Inflammatory macrophage treated with lipopolysaccharide for 1 hour (primary cell): ENCODE measurements at regions not wholly inside any gene's neighbourhood (a gene's known extent, or its start where the extent isn't known, plus 50 kb on each side); places are given as distances from the start of the nearest gene placed in this dataset.
"Not testable (repeated sequence)": the region's sequence is repeated elsewhere in the genome, so short reads cannot be mapped to it uniquely, and the experiment has no call there.

ENCODE experiments used
- DNase-seq, 2 donors: peaks; one replicate each; pipeline ENCODE4 v3.0.0-alpha.2; 2020 to 2022

GRCh38 chr13:56561327-56561726, 579.4 kb upstream of the PRR20A start:
- DNase-seq = no peak

- DNase-seq = no peak
Measured at GRCh38 chr13:56563663-56564062, 577.1 kb upstream of the PRR20A start.

- DNase-seq = no peak
Measured at GRCh38 chr13:56586976-56587375, 553.7 kb upstream of the PRR20A start.

- DNase-seq = no peak
Measured at GRCh38 chr13:56615572-56615971, 525.1 kb upstream of the PRR20A start.

GRCh38 chr13:56622840-56623239, 517.9 kb upstream of the PRR20A start:
- no peak for DNase-seq

GRCh38 chr13:56628886-56629285, 511.8 kb upstream of the PRR20A start:
- not testable (repeated sequence) for DNase-seq

GRCh38 chr13:56631060-56631459, 509.7 kb upstream of the PRR20A start:
- DNase-seq = not testable (repeated sequence)

GRCh38 chr13:56653043-56653442, 487.7 kb upstream of the PRR20A start:
- DNase-seq = no peak

GRCh38 chr13:56659041-56659471, 481.7 kb upstream of the PRR20A start:
- DNase-seq = no peak

- DNase-seq = no peak
Measured at GRCh38 chr13:56670563-56670962, 470.2 kb upstream of the PRR20A start.

GRCh38 chr13:56681404-56681803, 459.3 kb upstream of the PRR20A start:
- no peak for DNase-seq

- DNase-seq = no peak
Measured at GRCh38 chr13:56687131-56687530, 453.6 kb upstream of the PRR20A start.

GRCh38 chr13:56697011-56697410, 443.7 kb upstream of the PRR20A start:
- no peak for DNase-seq

GRCh38 chr13:56700324-56700723, 440.4 kb upstream of the PRR20A start:
- no peak for DNase-seq

- DNase-seq = no peak
Measured at GRCh38 chr13:56706485-56706884, 434.2 kb upstream of the PRR20A start.

GRCh38 chr13:56713656-56714055, 427.1 kb upstream of the PRR20A start:
- no peak for DNase-seq

- no peak for DNase-seq
Measured at GRCh38 chr13:56718791-56719190, 421.9 kb upstream of the PRR20A start.

GRCh38 chr13:56720841-56721240, 419.9 kb upstream of the PRR20A start:
- no peak for DNase-seq

GRCh38 chr13:56735537-56735942, 405.2 kb upstream of the PRR20A start:
- DNase-seq = no peak

GRCh38 chr13:56736966-56737365, 403.8 kb upstream of the PRR20A start:
- no peak for DNase-seq

GRCh38 chr13:56752636-56753035, 388.1 kb upstream of the PRR20A start:
- no peak for DNase-seq

GRCh38 chr13:56755181-56755935, 385.4 kb upstream of the PRR20A start:
- DNase-seq = no peak

- DNase-seq = not testable (repeated sequence)
Measured at GRCh38 chr13:56763333-56763732, 377.4 kb upstream of the PRR20A start.

- no peak for DNase-seq
Measured at GRCh38 chr13:56773148-56773547, 367.6 kb upstream of the PRR20A start.

GRCh38 chr13:56789527-56789926, 351.2 kb upstream of the PRR20A start:
- no peak for DNase-seq
